AG09319 (cell line): ENCODE measurements at regions not wholly inside any gene's neighbourhood (a gene's known extent, or its start where the extent isn't known, plus 50 kb on each side); places are given as distances from the start of the nearest gene placed in this dataset.

Source experiments
- DNase-seq: peaks from one replicate; pipeline ENCODE4 v3.0.0-alpha.2; 2010; ENCODE audit warnings: low read depth; ENCODE audit errors: extremely low read depth
- CTCF ChIP-seq: IDR thresholded peaks from 2 replicates; pipeline ENCODE4 v1.5.1; 2011; ENCODE audit warnings: low read depth, mild to moderate bottlenecking, inconsistent platforms, low read length, moderate library complexity

GRCh38 chr1:90476994-90477393 lies 240.1 kb downstream of the BARHL2 start:
- DNase-seq = no peak
- no peak for TF ChIP-seq CTCF

- DNase-seq = no peak
- no peak for TF ChIP-seq CTCF
Observed at GRCh38 chr1:90476411-90476810, 240.7 kb downstream of the BARHL2 start.

GRCh38 chr1:90475631-90476030 lies 241.5 kb downstream of the BARHL2 start:
- no peak for DNase-seq
- TF ChIP-seq CTCF = no peak

GRCh38 chr1:90474731-90475130 lies 242.4 kb downstream of the BARHL2 start:
- no peak for TF ChIP-seq CTCF
- no peak for DNase-seq

- TF ChIP-seq CTCF = no peak
- DNase-seq = no peak
Observed at GRCh38 chr1:90474158-90474557, 242.9 kb downstream of the BARHL2 start.

GRCh38 chr1:90472775-90473174 lies 244.3 kb downstream of the BARHL2 start:
- no peak for TF ChIP-seq CTCF
- DNase-seq = no peak

- TF ChIP-seq CTCF = no peak
- no peak for DNase-seq
Observed at GRCh38 chr1:90459570-90459969, 257.5 kb downstream of the BARHL2 start.
